K562 (cell line): ENCODE measurements at regions not wholly inside any gene's neighbourhood (a gene's known extent, or its start where the extent isn't known, plus 50 kb on each side); places are given as distances from the start of the nearest gene placed in this dataset.

Source experiments
- ATAC-seq: fragments of 200-7000 bp; cut with Tn5 transposase; 3 replicates; pipeline ENCODE4 v1.9.1; 2020; ENCODE audit warnings: moderate library complexity
- BruUV-seq: library from RNA; stranded (reverse); fragments of 400-500 nt; replicated peaks from 2 replicates; lab custom pipeline; 2021; lab: Mats Ljungman, UMichigan
- CTCF ChIA-PET: fragments of 300-600 bp; formaldehyde crosslinking; extraction: SDS; loops from one replicate; lab custom pipeline; 2021; ENCODE audit warnings: low intra/inter-chr PET ratio; lab: Yijun Ruan, JAX
- POLR2A ChIA-PET: fragments of 300-600, 350-650 bp; sonication (Branson Sonifier 250); formaldehyde crosslinking; extraction: SDS; loops from one replicate; lab custom pipeline; 2021; ENCODE audit warnings: antibody characterized with exemption, inconsistent platforms; lab: Yijun Ruan, JAX
- DNase-seq, 4 experiments: peaks; one replicate each; pipeline versions ENCODE4 v3.0.0 to v3.0.0-alpha.2; 2011 to 2018; ENCODE audit warnings: low spot score in 3 of 4, mixed read lengths in 3 of 4; ENCODE audit errors: extremely low read depth in 1 of 4
- FAIRE-seq: peaks from 2 replicates; lab custom pipeline; 2011; peaks lifted over from hg19 to GRCh38; lab: Jason Lieb, UNC
- H2AFZ ChIP-seq: 2 replicates; pipeline ENCODE4 v1.6.0; 2011; ENCODE audit warnings: low read depth, low read length, control low read depth, inconsistent platforms
- H3K27ac ChIP-seq: fragments of 200-600 bp; 3 replicates; pipeline ENCODE4 v1.8.0; 2011; ENCODE audit warnings: low read depth, mild to moderate bottlenecking, control low read depth, inconsistent platforms, low read length, moderate library complexity, mixed read lengths; ENCODE audit errors: extremely low read depth
- H3K27me3 ChIP-seq, 2 experiments: fragments of 300-600 bp in 1 of 2; 2 replicates in 1 of 2; 3 replicates in 1 of 2; pipeline versions ENCODE4 v1.6.0 to v1.8.0; 2011; ENCODE audit warnings: inconsistent platforms in 2 of 2, low read length in 2 of 2, mild to moderate bottlenecking in 1 of 2, mixed read lengths in 1 of 2, moderate library complexity in 1 of 2; ENCODE audit not compliant: control insufficient read depth in 2 of 2, insufficient read depth in 2 of 2
- H3K36me3 ChIP-seq: fragments of 300-600 bp; 3 replicates; pipeline ENCODE4 v1.8.0; 2011; ENCODE audit warnings: mild to moderate bottlenecking, low read length, inconsistent platforms; ENCODE audit not compliant: control insufficient read depth, insufficient read depth
- H3K4me1 ChIP-seq, 2 experiments: fragments of 200-600 bp in 1 of 2; replicated peaks in 1 of 2; 2 replicates in 1 of 2; 3 replicates in 1 of 2; pipeline versions ENCODE4 v1.5.1 to v1.8.0; 2011; ENCODE audit warnings: inconsistent platforms in 2 of 2, low read length in 2 of 2, mild to moderate bottlenecking in 1 of 2, mixed read lengths in 1 of 2, moderate library complexity in 1 of 2; ENCODE audit not compliant: control insufficient read depth in 2 of 2, insufficient read depth in 2 of 2
- H3K4me2 ChIP-seq: 2 replicates; pipeline ENCODE4 v1.6.1; 2011; ENCODE audit warnings: low read length, control low read depth, inconsistent platforms, mixed read lengths; ENCODE audit not compliant: insufficient read depth
- H3K4me3 ChIP-seq: fragments of 200-600 bp; sonication (generic), shearing (Covaris generic); 2 replicates; pipeline ENCODE4 v1.5.1; 2016; ENCODE audit warnings: control low read depth, inconsistent platforms
- H3K79me2 ChIP-seq: fragments of 200-600 bp; 3 replicates; pipeline ENCODE4 v1.8.0; 2011; ENCODE audit warnings: low read length, inconsistent platforms; ENCODE audit not compliant: control insufficient read depth, insufficient read depth
- H3K9ac ChIP-seq, 2 experiments: 2 replicates each; pipeline versions ENCODE4 v1.6.0 to v1.6.1; 2011; ENCODE audit warnings: low read depth in 2 of 2, low read length in 2 of 2, control low read depth in 1 of 2, inconsistent platforms in 1 of 2, mild to moderate bottlenecking in 1 of 2, mixed read lengths in 1 of 2; ENCODE audit not compliant: insufficient read depth in 1 of 2
- H3K9me1 ChIP-seq: one replicate; pipeline ENCODE4 v1.6.0; 2011; ENCODE audit warnings: inconsistent platforms, mild to moderate bottlenecking, low read length, moderate library complexity; ENCODE audit not compliant: control insufficient read depth, insufficient read depth
- H3K9me3 ChIP-seq: replicated peaks from 2 replicates; pipeline ENCODE4 v1.5.1; 2011; ENCODE audit warnings: low read depth, low read length, inconsistent platforms; ENCODE audit not compliant: control insufficient read depth, insufficient read depth
- H4K20me1 ChIP-seq: replicated peaks from 2 replicates; pipeline ENCODE4 v1.6.1; 2011; ENCODE audit warnings: low read length, inconsistent platforms, mixed read lengths; ENCODE audit not compliant: control insufficient read depth, insufficient read depth
- BDP1 ChIP-seq: IDR thresholded peaks from 3 replicates; pipeline ENCODE4 v1.6.1; 2011; ENCODE audit not compliant: insufficient read length, insufficient read depth
- FOXK2 ChIP-seq, 2 experiments: fragments of 450-650 bp; IDR thresholded peaks in 1 of 2; conservative IDR thresholded peaks in 1 of 2; 2 replicates each; pipeline ENCODE4 v1.6.1; 2016; ENCODE audit warnings: low read depth in 2 of 2, mild to moderate bottlenecking in 1 of 2
- HIVEP1 ChIP-seq: fragments of 250-450 bp; sonication (Bioruptor Pico); IDR thresholded peaks from 2 replicates; pipeline ENCODE4 v1.4.0; 2020; ENCODE audit warnings: mild to moderate bottlenecking
- HMGN3 ChIP-seq: IDR thresholded peaks from 2 replicates; pipeline ENCODE4 v1.6.1; 2011; ENCODE audit warnings: borderline replicate concordance, low read depth, mild to moderate bottlenecking, mixed read lengths, low read length; ENCODE audit not compliant: insufficient read length; ENCODE audit errors: extremely low read depth
- MCM7 ChIP-seq, 2 experiments: fragments of 450-650 bp; IDR thresholded peaks; 2 replicates each; pipeline ENCODE4 v1.6.1; 2016 to 2018
- ZNF239 ChIP-seq: fragments of 250-450 bp; sonication (Bioruptor Pico); IDR thresholded peaks from 2 replicates; pipeline ENCODE4 v1.4.0; 2020; ENCODE audit warnings: mild to moderate bottlenecking
- ZNF655 ChIP-seq: fragments of 250-450 bp; sonication (Bioruptor Pico); IDR thresholded peaks from 2 replicates; pipeline ENCODE4 v1.5.0; 2021
- WGBS: fragments of 100-300 bp; shearing (Covaris generic); methylation state at CpG from one replicate; pipeline ENCODE4 v1.1.6; 2016; ENCODE audit warnings: low coverage, mixed read lengths; ENCODE audit not compliant: insufficient coverage; ENCODE audit errors: missing lambda C conversion rate; 5-methylcytosine and 5-hydroxymethylcytosine counted together
- in situ Hi-C: fragments of 300-500 bp; cut with MboI; formaldehyde crosslinking; loops from 4 replicates; pipeline ENCODE4 v1.15.0; 2018; ENCODE audit warnings: inconsistent platforms, mixed read lengths
- intact Hi-C: fragments of 100-400 bp; cut with micrococcal nuclease; formaldehyde crosslinking; loops from 2 replicates; pipeline ENCODE4 v1.14.2; 2022
- TF ChIP-seq, protein P1 (sequence below): fragments of 450-650 bp; conservative IDR thresholded peaks from 2 replicates; pipeline ENCODE4 v1.6.1; 2016; ENCODE audit warnings: missing genetic modification characterization, low read depth, mild to moderate bottlenecking, missing compliant biosample characterization, moderate library complexity
- TF ChIP-seq, protein P2 (sequence below): fragments of 450-650 bp; IDR thresholded peaks from 2 replicates; pipeline ENCODE4 v1.6.1; 2017; ENCODE audit warnings: mild to moderate bottlenecking, moderate library complexity

- Histone ChIP-seq H3K27me3 (no peaks in the 10 kb centered on the region), H3K9me1 (no peaks in the 10 kb centered on the region), H3K4me1 (no peaks in the 10 kb centered on the region), H3K27ac (no peak overlapping the region), H3K9ac (no peak overlapping the region), H3K36me3 (no peaks in the 10 kb centered on the region), H3K79me2 (no peaks in the 10 kb centered on the region), H2AFZ (no peak overlapping the region), H3K4me3 (no peak overlapping the region)
- ChIA-PET POLR2A (no interaction called here), CTCF (no interaction called here)
- 0% methylated on average over 1 of the region's 1 CpG for WGBS
- ATAC-seq: no peak
- no TSS peak for BruUV-seq
- FAIRE-seq: no peak
- in situ Hi-C loops: no loop called here
- TF ChIP-seq, protein P1, sequence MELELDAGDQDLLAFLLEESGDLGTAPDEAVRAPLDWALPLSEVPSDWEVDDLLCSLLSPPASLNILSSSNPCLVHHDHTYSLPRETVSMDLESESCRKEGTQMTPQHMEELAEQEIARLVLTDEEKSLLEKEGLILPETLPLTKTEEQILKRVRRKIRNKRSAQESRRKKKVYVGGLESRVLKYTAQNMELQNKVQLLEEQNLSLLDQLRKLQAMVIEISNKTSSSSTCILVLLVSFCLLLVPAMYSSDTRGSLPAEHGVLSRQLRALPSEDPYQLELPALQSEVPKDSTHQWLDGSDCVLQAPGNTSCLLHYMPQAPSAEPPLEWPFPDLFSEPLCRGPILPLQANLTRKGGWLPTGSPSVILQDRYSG (tag): no peak
- TF ChIP-seq ZNF239: no peak
- no peak for TF ChIP-seq ZNF655
- TF ChIP-seq, protein P2, sequence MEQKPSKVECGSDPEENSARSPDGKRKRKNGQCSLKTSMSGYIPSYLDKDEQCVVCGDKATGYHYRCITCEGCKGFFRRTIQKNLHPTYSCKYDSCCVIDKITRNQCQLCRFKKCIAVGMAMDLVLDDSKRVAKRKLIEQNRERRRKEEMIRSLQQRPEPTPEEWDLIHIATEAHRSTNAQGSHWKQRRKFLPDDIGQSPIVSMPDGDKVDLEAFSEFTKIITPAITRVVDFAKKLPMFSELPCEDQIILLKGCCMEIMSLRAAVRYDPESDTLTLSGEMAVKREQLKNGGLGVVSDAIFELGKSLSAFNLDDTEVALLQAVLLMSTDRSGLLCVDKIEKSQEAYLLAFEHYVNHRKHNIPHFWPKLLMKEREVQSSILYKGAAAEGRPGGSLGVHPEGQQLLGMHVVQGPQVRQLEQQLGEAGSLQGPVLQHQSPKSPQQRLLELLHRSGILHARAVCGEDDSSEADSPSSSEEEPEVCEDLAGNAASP: no peak
- TF ChIP-seq HMGN3: no peak
- no peak for TF ChIP-seq BDP1
- TF ChIP-seq MCM7 (IDR thresholded peaks at IDR 0.05): no peak
- no peak for TF ChIP-seq FOXK2 (conservative IDR thresholded peaks at IDR 0.05 in 1 of 2, IDR thresholded peaks at IDR 0.05 in 1 of 2; ENCODE audit: low read depth in 2 of 2)
- TF ChIP-seq HIVEP1 (CRISPR knock-in tag): no peak
- TF ChIP-seq, all 486 proteins: peak for 0
- intact Hi-C loops: no loop called here
- no peaks in the 10 kb centered on the region for H3K9me3 ChIP-seq
- no peak overlapping the region for H3K4me2 ChIP-seq
- no peak for DNase-seq
- no peaks in the 10 kb centered on the region for H4K20me1 ChIP-seq
These were observed 418.4 kb upstream of the JAG1 start for GRCh38 chr20:11092151-11092550.
